Embryonic facial prominence (tissue), 1 donor: ENCODE measurements at regions not wholly inside any gene's neighbourhood (a gene's known extent, or its start where the extent isn't known, plus 50 kb on each side); places are given as distances from the start of the nearest gene placed in this dataset.

Experiments used
- DNase-seq: peaks from one replicate; pipeline ENCODE4 v3.0.0-alpha.2; 2016; ENCODE audit errors: extremely low spot score

GRCh38 chr4:153137677-153138630 lies 66.3 kb upstream of the TRIM2 start:
- no peak for DNase-seq

- no peak for DNase-seq
These were observed 65.5 kb upstream of the TRIM2 start for GRCh38 chr4:153138736-153139135.

- no peak for DNase-seq
These were observed 63.9 kb upstream of the TRIM2 start for GRCh38 chr4:153140294-153140693.

- no peak for DNase-seq
These were observed 63.0 kb upstream of the TRIM2 start for GRCh38 chr4:153141238-153141637.

- peak; percentile 87 for DNase-seq
These were observed 61.4 kb upstream of the TRIM2 start for GRCh38 chr4:153142700-153143438.

- peak; percentile 61 for DNase-seq
These were observed 60.5 kb upstream of the TRIM2 start for GRCh38 chr4:153143527-153144348.

- DNase-seq: no peak
These were observed 58.2 kb upstream of the TRIM2 start for GRCh38 chr4:153146031-153146430.

GRCh38 chr4:153146961-153147360 lies 57.3 kb upstream of the TRIM2 start:
- no peak for DNase-seq

GRCh38 chr4:153148791-153149190 lies 55.5 kb upstream of the TRIM2 start:
- no peak for DNase-seq

GRCh38 chr4:153151535-153152455 lies 52.4 kb upstream of the TRIM2 start:
- DNase-seq: peak; percentile 80

- DNase-seq: no peak
These were observed 51.5 kb upstream of the TRIM2 start for GRCh38 chr4:153152501-153153338.

GRCh38 chr4:153153339-153153871 lies 50.8 kb upstream of the TRIM2 start:
- no peak for DNase-seq

- peak; percentile 22 for DNase-seq
These were observed 50.0 kb upstream of the TRIM2 start for GRCh38 chr4:153154007-153154975.
